DND-41 (cell line): ENCODE measurements at regions not wholly inside any gene's neighbourhood (a gene's known extent, or its start where the extent isn't known, plus 50 kb on each side); places are given as distances from the start of the nearest gene placed in this dataset.

Experiments
- EZH2 ChIP-seq: IDR thresholded peaks from 3 replicates; pipeline ENCODE4 v1.6.1; 2012; ENCODE audit warnings: borderline replicate concordance, low read depth, mild to moderate bottlenecking, moderate library complexity, low read length, inconsistent platforms; ENCODE audit not compliant: severe bottlenecking
- TF ChIP-seq, protein P1 (sequence below): IDR thresholded peaks from 2 replicates; pipeline ENCODE4 v1.5.1; 2012; ENCODE audit warnings: borderline replicate concordance, low read length, moderate library complexity, mild to moderate bottlenecking; ENCODE audit not compliant: poor library complexity, severe bottlenecking; ENCODE audit errors: extremely low read depth

DNA sequence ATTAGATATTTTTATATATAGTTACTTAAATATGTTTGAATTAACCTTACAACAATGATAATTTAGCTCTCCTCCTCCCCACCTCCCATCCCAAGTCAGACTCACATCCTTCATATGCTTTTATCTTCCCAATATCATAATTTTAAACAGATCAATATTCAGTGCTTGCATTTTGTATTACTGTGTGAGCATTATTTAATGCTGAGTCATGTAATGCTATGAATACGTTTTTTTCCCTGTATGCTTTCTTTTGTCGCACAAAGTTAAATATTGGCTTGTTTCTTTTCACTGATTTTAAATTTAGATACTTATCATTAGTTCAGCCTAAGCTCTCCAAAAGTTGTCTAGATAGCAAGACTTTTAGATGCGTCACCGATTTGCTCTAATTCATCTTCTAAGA lies 471.6 kb upstream of the SGO1 start:
- no peak for TF ChIP-seq EZH2
- TF ChIP-seq, protein P1, sequence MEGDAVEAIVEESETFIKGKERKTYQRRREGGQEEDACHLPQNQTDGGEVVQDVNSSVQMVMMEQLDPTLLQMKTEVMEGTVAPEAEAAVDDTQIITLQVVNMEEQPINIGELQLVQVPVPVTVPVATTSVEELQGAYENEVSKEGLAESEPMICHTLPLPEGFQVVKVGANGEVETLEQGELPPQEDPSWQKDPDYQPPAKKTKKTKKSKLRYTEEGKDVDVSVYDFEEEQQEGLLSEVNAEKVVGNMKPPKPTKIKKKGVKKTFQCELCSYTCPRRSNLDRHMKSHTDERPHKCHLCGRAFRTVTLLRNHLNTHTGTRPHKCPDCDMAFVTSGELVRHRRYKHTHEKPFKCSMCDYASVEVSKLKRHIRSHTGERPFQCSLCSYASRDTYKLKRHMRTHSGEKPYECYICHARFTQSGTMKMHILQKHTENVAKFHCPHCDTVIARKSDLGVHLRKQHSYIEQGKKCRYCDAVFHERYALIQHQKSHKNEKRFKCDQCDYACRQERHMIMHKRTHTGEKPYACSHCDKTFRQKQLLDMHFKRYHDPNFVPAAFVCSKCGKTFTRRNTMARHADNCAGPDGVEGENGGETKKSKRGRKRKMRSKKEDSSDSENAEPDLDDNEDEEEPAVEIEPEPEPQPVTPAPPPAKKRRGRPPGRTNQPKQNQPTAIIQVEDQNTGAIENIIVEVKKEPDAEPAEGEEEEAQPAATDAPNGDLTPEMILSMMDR = no peak
